ENCODE measurements at regions not wholly inside any gene's neighbourhood (a gene's known extent, or its start where the extent isn't known, plus 50 kb on each side); places are given as distances from the start of the nearest gene placed in this dataset.

DNA sequence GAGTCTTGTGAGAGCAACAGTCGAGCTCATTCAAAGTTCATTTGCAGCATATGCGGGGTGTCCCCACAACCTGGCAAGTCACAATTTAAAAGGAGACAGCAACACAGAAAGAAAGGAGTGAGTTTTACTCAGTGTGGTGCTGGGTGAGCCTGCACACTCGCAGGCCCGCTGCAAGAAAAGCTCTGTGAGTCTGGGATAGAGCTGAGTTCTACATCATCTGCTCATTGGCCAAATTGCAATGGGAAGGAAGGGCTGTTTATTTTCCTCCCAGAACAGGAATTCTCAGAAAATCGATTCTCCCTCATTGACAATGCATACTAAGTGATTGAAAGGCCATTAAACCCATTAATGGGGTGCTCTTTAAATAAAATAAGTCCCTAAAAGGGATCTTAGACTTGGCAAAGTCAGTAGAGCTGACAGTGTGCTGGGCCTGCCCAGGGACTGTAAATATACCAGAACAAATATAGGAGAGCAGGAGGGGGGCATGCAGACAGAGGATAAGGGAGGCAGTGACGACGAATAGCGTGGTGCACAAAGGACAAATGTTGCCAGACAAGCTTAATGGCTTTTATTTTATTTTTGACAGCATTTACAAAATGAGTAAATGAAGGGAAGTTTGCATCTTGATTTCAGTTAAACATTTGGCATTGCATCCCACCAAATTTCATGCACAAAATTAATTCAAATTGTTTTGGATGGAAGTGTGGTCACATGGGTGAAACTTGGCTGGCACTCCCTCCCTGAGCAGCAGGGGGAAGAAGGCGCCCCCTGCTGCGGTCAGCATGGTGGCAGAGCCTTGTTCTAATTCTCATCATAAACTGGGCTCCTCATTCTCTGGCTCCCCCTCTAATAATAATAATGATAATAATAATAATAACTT, 215.7 kb downstream of the SNX10 start:
- WGBS (ENCODE audit: low lambda C conversion rate), result 54% methylated on average over 10 of the region's 10 CpGs
- Histone ChIP-seq H3K4me1 (ENCODE audit: control insufficient read depth in 1 of 2, insufficient read depth in 2 of 2, low read depth in 1 of 2, low read length in 1 of 2) (no peaks in the 10 kb centered on the region; a peak in 1 of 4 replicates), H2AFZ (ENCODE audit: low read depth) (no peak overlapping the region), H3K4me3 (ENCODE audit: low read depth in 2 of 2, low read length in 1 of 2) (no peak overlapping the region), H3K27me3 (ENCODE audit: insufficient read depth) (0 out of 2 replicates have a peak, but pooled peaks cover 4% of the 10 kb centered on the region), H3K27ac (ENCODE audit: low read depth in 2 of 2, low read length in 1 of 2) (no peak overlapping the region), H3K9me2 (no peaks in the 10 kb centered on the region), H3K9me3 (no peaks in the 10 kb centered on the region), H3K4me2 (no peak overlapping the region), H3K79me2 (ENCODE audit: insufficient read depth) (no peaks in the 10 kb centered on the region), H3K36me3 (replicated peaks in 1 of 2; ENCODE audit: control insufficient read depth in 1 of 2, insufficient read depth in 2 of 2, low read length in 1 of 2) (no peaks in the 10 kb centered on the region), H3K9ac (no peak overlapping the region), H4K20me1 (ENCODE audit: insufficient read depth) (no peaks in the 10 kb centered on the region), H3F3A (replicated peaks; ENCODE audit: insufficient read depth) (no peaks in the 10 kb centered on the region)
- TF ChIP-seq RAD21 (IDR thresholded peaks at IDR 0.05; ENCODE audit: low read length) (peak; percentile 37), FOSL2 (IDR thresholded peaks at IDR 0.05; ENCODE audit: borderline replicate concordance, low read depth) (no peak), SMC3 (IDR thresholded peaks at IDR 0.05; ENCODE audit: low read depth, low read length) (peak; percentile 21; the same call in 1 of the 2 replicates)
- TF ChIP-seq, protein P1, sequence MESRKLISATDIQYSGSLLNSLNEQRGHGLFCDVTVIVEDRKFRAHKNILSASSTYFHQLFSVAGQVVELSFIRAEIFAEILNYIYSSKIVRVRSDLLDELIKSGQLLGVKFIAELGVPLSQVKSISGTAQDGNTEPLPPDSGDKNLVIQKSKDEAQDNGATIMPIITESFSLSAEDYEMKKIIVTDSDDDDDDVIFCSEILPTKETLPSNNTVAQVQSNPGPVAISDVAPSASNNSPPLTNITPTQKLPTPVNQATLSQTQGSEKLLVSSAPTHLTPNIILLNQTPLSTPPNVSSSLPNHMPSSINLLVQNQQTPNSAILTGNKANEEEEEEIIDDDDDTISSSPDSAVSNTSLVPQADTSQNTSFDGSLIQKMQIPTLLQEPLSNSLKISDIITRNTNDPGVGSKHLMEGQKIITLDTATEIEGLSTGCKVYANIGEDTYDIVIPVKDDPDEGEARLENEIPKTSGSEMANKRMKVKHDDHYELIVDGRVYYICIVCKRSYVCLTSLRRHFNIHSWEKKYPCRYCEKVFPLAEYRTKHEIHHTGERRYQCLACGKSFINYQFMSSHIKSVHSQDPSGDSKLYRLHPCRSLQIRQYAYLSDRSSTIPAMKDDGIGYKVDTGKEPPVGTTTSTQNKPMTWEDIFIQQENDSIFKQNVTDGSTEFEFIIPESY (IDR thresholded peaks at IDR 0.05; ENCODE audit: borderline replicate concordance, low read depth), result no peak
- ChIA-PET CTCF (interaction anchor here (1.0 to 3.6 kb wide), 6 partner anchors 16 to 160 kb away, joined by 3 to 28 read pairs (median 6); no protein-coding TSS in a partner anchor), POLR2A (no interaction called here)
- DNase-seq, result peak; percentile 45

DNA sequence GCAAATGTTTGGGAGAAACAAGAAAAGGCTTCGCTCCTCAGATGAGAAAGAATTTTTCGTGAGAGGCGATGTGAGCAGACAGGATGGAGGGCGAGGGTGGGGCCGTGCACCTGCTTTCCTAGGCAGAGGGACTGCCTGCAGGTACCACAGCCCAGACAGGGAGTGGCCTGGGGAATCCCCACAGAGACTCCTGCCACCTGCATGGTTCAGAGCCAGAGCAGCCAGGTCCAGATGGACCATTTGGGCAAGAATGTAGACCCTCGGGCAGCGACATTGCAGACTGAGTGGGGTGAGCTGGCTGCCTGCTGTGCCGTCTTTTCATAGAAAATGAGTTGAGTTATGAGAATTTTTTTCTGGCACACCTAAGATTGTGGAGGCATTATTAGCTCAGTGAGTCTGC, 216.8 kb downstream of the SNX10 start:
- no peaks in the 10 kb centered on the region for H3K36me3 ChIP-seq (replicated peaks in 1 of 2; ENCODE audit: control insufficient read depth in 1 of 2, insufficient read depth in 2 of 2, low read length in 1 of 2)
- no peak overlapping the region for H3K9ac ChIP-seq
- H4K20me1 ChIP-seq (ENCODE audit: insufficient read depth), result no peaks in the 10 kb centered on the region
- WGBS (ENCODE audit: low lambda C conversion rate), result 54% methylated on average over 8 of the region's 8 CpGs
- H3K9me2 ChIP-seq, result no peaks in the 10 kb centered on the region
- H3K9me3 ChIP-seq, result no peaks in the 10 kb centered on the region
- no peak overlapping the region for H3K4me2 ChIP-seq
- no peak overlapping the region for H3K4me3 ChIP-seq (ENCODE audit: low read depth in 2 of 2, low read length in 1 of 2)
- no peaks in the 10 kb centered on the region for H3K79me2 ChIP-seq (ENCODE audit: insufficient read depth)
- ChIA-PET CTCF (interaction anchor here (0.6 to 1.7 kb wide), 8 partner anchors 14 to 615 kb away, joined by 3 to 6 read pairs (median 4); no protein-coding TSS in a partner anchor), POLR2A (no interaction called here)
- no peak overlapping the region for H2AFZ ChIP-seq (ENCODE audit: low read depth)
- no peak for TF ChIP-seq YY1 (IDR thresholded peaks at IDR 0.05; ENCODE audit: low read depth)
- TF ChIP-seq, protein P2, sequence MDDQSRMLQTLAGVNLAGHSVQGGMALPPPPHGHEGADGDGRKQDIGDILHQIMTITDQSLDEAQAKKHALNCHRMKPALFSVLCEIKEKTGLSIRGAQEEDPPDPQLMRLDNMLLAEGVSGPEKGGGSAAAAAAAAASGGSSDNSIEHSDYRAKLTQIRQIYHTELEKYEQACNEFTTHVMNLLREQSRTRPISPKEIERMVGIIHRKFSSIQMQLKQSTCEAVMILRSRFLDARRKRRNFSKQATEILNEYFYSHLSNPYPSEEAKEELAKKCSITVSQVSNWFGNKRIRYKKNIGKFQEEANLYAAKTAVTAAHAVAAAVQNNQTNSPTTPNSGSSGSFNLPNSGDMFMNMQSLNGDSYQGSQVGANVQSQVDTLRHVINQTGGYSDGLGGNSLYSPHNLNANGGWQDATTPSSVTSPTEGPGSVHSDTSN (IDR thresholded peaks at IDR 0.05), result no peak
- TF ChIP-seq TEAD4 (IDR thresholded peaks at IDR 0.05; ENCODE audit: borderline replicate concordance, insufficient read depth), result no peak
- TF ChIP-seq, protein P1 (IDR thresholded peaks at IDR 0.05; ENCODE audit: borderline replicate concordance, low read depth), result no peak
- TF ChIP-seq, protein P3, sequence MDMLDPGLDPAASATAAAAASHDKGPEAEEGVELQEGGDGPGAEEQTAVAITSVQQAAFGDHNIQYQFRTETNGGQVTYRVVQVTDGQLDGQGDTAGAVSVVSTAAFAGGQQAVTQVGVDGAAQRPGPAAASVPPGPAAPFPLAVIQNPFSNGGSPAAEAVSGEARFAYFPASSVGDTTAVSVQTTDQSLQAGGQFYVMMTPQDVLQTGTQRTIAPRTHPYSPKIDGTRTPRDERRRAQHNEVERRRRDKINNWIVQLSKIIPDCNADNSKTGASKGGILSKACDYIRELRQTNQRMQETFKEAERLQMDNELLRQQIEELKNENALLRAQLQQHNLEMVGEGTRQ (IDR thresholded peaks at IDR 0.05; ENCODE audit: borderline replicate concordance, low read depth, low read length), result no peak
- no peak for TF ChIP-seq EZH2phosphoT487 (IDR thresholded peaks at IDR 0.05; ENCODE audit: borderline replicate concordance, low read depth)
- no peak for TF ChIP-seq GATA2 (CRISPR knock-in tag; IDR thresholded peaks at IDR 0.05)
- TF ChIP-seq, protein P4, sequence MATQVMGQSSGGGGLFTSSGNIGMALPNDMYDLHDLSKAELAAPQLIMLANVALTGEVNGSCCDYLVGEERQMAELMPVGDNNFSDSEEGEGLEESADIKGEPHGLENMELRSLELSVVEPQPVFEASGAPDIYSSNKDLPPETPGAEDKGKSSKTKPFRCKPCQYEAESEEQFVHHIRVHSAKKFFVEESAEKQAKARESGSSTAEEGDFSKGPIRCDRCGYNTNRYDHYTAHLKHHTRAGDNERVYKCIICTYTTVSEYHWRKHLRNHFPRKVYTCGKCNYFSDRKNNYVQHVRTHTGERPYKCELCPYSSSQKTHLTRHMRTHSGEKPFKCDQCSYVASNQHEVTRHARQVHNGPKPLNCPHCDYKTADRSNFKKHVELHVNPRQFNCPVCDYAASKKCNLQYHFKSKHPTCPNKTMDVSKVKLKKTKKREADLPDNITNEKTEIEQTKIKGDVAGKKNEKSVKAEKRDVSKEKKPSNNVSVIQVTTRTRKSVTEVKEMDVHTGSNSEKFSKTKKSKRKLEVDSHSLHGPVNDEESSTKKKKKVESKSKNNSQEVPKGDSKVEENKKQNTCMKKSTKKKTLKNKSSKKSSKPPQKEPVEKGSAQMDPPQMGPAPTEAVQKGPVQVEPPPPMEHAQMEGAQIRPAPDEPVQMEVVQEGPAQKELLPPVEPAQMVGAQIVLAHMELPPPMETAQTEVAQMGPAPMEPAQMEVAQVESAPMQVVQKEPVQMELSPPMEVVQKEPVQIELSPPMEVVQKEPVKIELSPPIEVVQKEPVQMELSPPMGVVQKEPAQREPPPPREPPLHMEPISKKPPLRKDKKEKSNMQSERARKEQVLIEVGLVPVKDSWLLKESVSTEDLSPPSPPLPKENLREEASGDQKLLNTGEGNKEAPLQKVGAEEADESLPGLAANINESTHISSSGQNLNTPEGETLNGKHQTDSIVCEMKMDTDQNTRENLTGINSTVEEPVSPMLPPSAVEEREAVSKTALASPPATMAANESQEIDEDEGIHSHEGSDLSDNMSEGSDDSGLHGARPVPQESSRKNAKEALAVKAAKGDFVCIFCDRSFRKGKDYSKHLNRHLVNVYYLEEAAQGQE (IDR thresholded peaks at IDR 0.05; ENCODE audit: low read depth, low read length), result no peak
- no peak for TF ChIP-seq SIN3A (IDR thresholded peaks at IDR 0.05; ENCODE audit: borderline replicate concordance, low read depth, low read length)
- no peaks in the 10 kb centered on the region; a peak in 1 of 4 replicates for H3K4me1 ChIP-seq (ENCODE audit: control insufficient read depth in 1 of 2, insufficient read depth in 2 of 2, low read depth in 1 of 2, low read length in 1 of 2)
- H3K27me3 ChIP-seq (ENCODE audit: insufficient read depth), result 0 out of 2 replicates have a peak, but pooled peaks cover 4% of the 10 kb centered on the region
- H3K27ac ChIP-seq (ENCODE audit: low read depth in 2 of 2, low read length in 1 of 2), result no peak overlapping the region
- H3F3A ChIP-seq (replicated peaks; ENCODE audit: insufficient read depth), result no peaks in the 10 kb centered on the region
- no peak for DNase-seq

Measured in SK-N-SH (cell line).